Tongue (tissue), 1 donor: ENCODE measurements at regions not wholly inside any gene's neighbourhood (a gene's known extent, or its start where the extent isn't known, plus 50 kb on each side); places are given as distances from the start of the nearest gene placed in this dataset.
"Not testable (repeated sequence)": the region's sequence is repeated elsewhere in the genome, so short reads cannot be mapped to it uniquely, and the experiment has no call there.

Experiments
- DNase-seq: peaks from one replicate; pipeline ENCODE4 v3.0.0-alpha.2; 2015

GRCh38 chr11:34830648-34831047 is 85.5 kb downstream of the APIP start:
- peak; percentile 29 for DNase-seq

- DNase-seq, result no peak
These were observed 86.1 kb downstream of the APIP start for GRCh38 chr11:34830035-34830434.

GRCh38 chr11:34827228-34827627 is 89.0 kb downstream of the APIP start:
- no peak for DNase-seq

- DNase-seq, result no peak
These were observed 89.8 kb downstream of the APIP start for GRCh38 chr11:34826384-34826726.

GRCh38 chr11:34825670-34826383 is 90.4 kb downstream of the APIP start:
- DNase-seq, result no peak

GRCh38 chr11:34825315-34825669 is 90.9 kb downstream of the APIP start:
- DNase-seq, result no peak

- no peak for DNase-seq
These were observed 91.8 kb downstream of the APIP start for GRCh38 chr11:34824425-34824824.

- peak; percentile 51 for DNase-seq
These were observed 92.5 kb downstream of the APIP start for GRCh38 chr11:34823639-34824038.

- DNase-seq, result peak; percentile 20
These were observed 93.0 kb downstream of the APIP start for GRCh38 chr11:34823197-34823596.

GRCh38 chr11:34819740-34820482 is 96.3 kb downstream of the APIP start:
- DNase-seq, result no peak

- not testable (repeated sequence) for DNase-seq
These were observed 98.4 kb downstream of the APIP start for GRCh38 chr11:34817812-34818211.

GRCh38 chr11:34816698-34817213 is 99.4 kb downstream of the APIP start:
- no peak for DNase-seq

GRCh38 chr11:34812905-34813576 is 103.1 kb downstream of the APIP start:
- no peak for DNase-seq

- no peak for DNase-seq
These were observed 104.3 kb downstream of the APIP start for GRCh38 chr11:34811858-34812257.

- DNase-seq, result no peak
These were observed 106.0 kb downstream of the APIP start for GRCh38 chr11:34810107-34810562.

- no peak for DNase-seq
These were observed 106.7 kb downstream of the APIP start for GRCh38 chr11:34809191-34810106.

- DNase-seq, result no peak
These were observed 109.3 kb downstream of the APIP start for GRCh38 chr11:34806875-34807274.

GRCh38 chr11:34805937-34806336 is 110.2 kb downstream of the APIP start:
- DNase-seq, result no peak

GRCh38 chr11:34799848-34800247 is 116.3 kb downstream of the APIP start:
- DNase-seq, result no peak

GRCh38 chr11:34798985-34799384 is 117.2 kb downstream of the APIP start:
- no peak for DNase-seq

- not testable (repeated sequence) for DNase-seq
These were observed 118.7 kb downstream of the APIP start for GRCh38 chr11:34797497-34797896.

- no peak for DNase-seq
These were observed 120.5 kb downstream of the APIP start for GRCh38 chr11:34795641-34796040.
